ENCODE measurements at regions not wholly inside any gene's neighbourhood (a gene's known extent, or its start where the extent isn't known, plus 50 kb on each side); places are given as distances from the start of the nearest gene placed in this dataset.

DNA sequence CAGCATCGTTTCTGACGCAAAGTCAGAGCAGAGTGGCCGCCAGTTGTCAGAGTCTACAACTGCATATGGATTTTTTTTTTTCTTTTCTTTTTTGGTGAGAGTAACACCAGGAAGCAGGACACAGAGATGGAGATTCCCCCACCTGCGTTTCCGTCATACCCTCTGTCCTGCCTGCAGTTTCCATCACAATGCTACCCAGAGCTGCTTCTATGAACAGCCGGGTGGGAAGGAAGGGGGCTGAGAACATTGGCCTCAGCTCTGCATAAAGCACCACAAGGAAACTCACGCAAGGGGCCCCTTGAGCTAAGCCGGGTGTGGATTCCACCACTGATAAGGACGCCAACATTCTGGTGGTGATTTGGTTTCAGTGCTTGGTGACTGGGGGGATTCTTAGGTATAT, 183.5 kb upstream of the AFDN start:
- DNase-seq: no peak

DNA sequence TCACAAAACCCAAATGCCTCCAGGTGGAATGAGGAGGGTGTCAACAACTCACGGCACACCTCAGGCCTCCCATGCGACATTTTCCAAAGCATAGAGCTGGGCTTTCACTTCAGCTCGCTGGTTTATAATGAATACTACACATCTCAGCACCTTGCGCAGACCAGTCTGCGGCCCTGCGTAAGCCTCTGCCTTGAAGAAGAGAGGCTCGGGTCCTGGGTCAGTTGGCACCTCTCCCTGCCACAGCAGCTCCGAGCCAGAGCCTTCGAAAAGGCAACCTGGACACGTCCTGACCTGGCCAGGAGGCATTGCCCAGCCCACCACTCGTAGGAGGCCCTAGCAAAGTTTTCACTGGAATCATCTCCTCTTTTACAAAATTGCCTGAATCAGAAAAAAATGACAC, 183.0 kb upstream of the AFDN start:
- DNase-seq: no peak

DNA sequence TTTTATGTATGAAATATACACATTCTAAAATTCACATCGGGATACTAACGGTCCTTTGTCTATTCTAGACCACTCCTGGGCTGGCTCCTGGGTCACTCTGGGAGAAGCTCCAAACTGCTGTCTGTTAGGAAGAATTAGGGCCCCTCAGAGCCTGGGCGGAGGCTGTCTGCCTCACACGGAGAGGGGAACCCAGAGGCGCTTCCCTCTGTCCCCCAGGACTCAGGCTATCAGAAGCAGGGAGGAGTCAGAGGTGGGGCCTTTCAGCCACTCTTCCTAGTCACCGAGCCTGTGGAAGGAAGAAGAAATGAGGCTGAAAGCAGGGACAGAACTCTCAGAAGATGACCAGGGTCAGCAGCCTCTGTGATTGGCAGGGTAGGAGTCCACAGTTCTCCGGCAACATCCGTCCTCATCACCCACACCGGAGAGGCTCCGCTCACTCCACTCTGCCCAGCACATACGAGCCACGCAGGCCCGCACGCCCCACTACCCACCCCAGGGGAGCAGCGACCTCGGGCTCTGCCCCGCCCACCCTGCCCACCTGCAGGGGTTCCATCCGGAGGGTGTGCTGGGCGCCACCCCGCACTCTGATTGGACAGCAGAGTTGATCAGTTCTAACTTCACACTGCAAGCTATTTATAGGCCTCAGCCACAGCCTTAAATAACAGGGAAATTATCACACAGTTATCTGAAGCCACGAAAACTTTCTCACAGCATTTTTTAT, 182.1 kb upstream of the AFDN start:
- DNase-seq: no peak

DNA sequence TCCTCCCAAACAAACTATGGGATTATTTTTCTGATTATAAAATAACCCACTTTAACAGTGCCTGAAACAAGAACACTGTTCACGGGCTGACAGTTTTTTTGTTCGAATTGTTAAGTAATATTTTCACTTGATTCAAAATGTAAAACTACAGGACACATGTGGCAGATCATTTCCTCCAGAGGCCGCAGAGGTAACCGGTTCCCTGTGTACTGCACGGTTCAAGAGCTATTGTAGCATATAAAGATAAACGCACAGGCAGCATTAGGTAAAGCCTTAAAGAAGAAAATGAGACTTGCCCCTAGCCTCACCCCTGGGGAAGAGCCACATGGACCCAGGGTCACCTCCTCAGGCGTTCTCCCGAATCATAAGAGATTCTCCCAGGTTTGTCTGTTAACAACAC, 181.3 kb upstream of the AFDN start:
- no peak for DNase-seq

DNA sequence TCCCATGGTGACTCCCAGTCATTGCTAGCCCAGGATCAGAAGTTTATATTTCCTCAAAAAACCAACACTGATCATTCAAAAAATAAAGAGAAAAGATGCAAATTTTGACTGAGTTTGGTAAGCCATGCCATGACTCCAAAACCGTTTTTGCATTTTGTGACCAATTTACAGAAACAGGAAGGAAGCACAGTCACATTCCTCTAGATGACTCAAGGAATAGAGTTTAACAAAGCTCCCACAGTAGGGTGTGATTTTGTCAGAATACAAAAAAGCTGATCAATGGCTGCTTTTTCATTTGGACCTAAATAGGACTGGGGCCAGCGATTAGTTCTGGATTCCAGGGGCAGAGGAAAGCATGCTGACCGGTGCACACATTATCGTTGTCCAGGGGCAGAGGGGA, 179.4 kb upstream of the AFDN start:
- no peak for DNase-seq

DNA sequence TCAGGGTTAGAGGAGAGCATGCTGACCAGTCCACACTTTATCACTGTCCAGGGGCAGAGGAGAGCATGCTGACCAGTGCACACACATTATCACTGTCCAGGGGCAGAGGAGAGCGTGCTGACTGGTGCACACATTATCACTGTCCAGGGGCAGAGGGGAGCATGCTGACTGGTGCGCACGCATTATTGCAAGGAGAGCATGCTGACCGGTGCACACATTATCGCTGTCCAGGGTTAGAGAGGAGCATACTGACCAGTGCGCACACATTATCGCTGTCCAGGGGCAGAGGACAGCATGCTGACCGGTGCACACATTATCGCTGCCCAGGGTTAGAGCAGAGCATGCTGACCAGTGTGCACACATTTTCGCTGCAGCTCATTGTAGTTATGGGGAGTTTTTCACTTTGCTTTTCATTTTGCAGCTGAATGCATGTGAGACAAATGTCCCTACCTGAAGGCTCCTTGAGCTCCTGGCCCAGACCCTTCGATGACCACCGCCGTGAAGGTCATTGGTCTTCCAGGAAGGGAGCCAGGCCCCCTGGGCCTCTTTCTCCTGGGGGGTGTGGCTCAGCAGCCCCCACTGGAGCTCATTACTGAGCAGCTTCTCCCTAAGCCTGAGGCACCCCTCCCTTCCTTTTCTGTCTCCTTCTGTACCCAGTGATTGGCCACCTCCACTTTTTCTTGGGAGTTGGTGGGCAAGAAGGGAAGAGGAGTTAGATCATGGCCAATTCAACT, 178.8 kb upstream of the AFDN start:
- DNase-seq: no peak

DNA sequence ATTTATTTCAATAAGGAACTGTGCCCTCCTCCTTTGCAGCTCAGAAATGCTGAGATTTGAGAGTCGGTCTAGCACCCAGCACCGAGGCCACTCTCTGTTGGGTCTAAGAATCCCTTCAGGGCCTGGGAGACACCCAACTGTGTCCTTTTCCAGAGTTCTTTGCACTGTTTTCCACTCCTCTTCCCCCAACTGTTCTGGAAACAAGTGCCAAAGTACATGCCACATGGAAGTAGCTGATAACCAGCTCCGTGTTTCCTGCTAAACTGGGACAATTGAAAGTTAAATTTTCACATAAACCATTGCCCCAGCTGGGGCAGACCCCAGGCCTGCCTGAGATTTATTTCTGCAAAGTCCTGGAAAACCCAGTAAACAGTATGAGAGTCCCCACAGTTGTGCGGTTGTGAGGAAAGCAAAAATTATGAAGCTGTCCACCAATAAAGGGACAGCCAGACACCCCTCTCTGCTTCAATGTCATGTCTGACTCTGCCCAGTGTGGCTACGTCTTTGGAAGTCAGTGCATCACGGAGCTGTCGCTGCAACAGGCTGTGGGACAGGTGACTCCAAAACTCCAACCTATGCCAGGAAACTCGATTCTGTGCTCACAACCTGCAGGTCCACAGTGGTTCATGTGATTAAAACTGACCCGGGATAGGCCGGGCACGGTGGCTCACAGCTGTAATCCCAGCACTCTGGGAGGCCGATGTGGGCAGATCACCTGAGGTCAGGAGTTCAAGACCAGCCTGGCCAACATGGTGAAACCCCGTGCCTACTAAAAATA, 178.0 kb upstream of the AFDN start:
- no peak for DNase-seq

DNA sequence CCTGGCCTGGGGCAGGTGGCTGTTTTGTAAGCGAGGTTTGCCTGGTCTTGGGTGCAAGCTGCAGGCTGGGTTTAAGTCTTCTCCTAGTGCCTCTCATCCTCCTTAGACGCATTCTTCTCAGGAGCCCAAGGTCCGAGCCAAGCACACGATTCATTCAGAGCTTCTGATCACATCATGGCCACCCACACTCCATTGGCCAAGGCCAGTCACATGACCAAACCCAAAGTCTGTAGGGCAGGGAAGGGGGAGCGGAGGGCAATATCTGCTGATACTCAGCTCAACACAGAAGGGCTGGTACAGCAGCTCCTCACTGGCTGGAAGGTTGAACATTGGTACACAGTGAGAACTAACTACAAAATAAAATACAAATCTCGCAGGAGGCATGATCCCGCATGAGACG, 177.2 kb upstream of the AFDN start:
- DNase-seq: no peak

DNA sequence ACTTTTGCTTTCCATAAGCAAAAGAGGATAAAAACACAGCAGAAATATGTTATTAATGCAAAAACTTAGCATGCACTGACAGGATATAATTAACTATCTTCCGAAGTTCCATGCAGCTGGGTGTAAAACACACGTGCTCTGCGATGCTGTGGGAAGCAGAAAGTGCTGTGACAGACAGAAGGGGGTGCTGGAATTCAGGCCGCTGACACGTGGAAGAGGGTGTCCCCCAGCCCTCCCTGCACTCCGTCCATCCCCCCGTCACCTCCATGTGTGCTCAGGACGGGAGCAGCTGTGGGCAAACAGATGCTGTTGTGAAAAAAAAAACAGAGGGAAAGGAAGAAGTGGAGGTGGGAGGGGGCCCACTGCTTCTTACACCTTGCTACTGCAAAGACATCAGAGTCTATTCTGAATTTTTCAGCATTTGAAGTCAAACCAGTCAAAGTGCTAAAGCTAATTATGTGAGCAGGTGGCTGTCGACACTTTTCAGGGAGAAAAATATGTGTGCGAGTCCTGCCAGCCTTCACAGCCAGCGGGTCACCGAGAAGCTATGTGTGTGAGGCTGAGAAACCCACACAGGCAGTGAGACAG, 175.9 kb upstream of the AFDN start:
- no peak for DNase-seq

DNA sequence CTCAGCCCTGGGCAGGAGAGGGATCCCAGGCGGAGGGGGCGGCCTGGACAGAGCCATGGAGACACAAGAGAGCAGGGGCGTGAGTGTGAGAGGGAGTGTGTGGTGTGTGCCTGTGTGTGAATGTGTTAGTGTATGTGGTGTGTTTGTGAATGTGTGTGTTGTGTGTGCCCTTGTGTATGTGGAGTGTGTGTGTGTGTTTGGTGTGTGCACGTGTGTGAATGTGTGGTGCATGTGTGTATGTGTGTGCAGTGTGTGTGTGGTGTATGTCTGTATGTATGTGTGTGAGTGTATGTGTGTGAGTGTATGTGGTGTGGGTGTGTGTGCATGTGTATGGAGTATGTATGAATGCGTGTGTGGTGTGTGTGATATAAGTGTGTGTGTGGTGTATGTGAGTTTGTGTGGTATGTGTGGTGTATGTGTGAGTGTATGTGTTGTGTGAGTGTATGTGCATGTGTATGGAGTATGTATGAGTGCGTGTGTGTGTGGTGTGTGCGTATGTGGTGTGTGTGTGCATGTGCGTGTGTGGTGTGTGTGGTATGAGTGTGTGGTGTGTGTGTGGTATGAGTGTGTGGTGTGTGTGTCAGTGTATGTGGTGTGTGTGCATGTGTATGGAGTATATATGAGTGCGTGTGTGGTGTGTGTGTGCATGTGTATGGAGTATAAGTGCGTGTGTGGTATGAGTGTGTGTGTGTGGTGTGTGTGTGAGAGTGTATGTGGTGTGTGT, 175.2 kb upstream of the AFDN start:
- DNase-seq: no peak

DNA sequence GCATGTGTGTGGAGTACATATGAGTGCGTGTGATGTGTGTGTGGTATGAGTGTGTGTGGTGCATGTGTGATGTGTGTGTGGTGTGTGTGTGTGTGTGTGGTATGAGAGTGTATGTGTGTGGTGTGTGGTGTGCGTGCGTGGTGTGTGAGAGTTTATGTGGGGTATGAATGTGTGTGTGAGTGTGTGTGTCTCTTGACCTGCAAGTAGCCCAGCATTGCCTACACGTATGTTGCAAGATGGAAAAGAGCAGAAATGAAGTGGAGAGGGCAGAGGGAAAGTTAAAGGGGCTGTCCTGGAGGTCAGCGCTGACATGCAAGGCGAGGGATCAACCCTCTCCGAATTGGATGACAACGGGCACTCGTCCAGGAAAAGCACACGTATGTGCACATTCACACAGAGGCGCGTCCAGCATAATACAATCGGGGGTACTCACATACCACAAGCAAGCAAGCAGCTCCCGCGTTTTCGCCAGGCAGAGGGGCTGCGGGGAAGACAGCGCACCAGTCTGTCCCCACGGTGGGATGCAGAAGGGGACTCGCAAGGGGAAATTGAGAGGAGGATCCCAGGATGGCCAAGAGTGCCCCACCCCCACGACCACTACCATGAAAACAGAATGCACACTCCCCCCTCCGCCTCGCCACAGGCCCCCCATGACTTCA, 174.5 kb upstream of the AFDN start:
- DNase-seq: no peak

DNA sequence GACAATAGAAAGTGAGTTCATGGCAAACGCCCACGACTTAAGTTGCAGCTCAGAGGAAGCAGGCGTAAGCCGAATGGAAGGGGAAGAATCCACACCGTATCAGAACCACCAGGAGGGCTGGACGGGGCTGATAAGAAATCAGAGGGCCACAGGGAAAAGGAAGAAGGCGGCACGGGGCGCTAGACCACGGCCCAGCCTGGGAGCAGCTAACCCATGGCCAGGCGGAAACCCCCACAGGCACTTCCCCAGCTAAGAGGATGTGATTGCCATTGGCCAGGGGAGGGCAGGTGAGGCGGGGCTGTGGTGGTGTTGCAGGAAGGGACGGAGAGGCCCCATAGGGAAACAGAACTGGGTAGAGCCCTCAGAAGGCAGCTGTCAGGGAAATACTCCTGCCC, 174.0 kb upstream of the AFDN start:
- no peak for DNase-seq

DNA sequence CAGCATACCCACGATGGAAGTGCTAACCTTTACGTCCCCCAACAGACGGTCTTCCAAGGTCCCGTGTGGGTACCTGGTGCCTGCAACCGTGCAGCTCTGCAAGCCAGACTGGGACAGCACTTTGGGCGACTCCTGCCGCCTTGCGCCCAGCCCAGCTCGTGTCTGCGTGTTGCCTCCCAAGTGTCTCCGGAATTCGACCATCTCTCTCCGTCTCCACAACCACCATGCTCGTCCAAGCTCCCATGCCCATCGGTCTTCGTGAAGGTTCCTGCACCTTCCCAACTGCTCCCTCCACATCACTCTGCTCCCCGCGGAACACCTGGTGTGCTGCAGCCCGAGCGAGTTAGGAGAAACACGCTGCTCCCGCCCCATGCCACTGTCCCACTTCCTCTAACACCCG, 173.2 kb upstream of the AFDN start:
- no peak for DNase-seq

DNA sequence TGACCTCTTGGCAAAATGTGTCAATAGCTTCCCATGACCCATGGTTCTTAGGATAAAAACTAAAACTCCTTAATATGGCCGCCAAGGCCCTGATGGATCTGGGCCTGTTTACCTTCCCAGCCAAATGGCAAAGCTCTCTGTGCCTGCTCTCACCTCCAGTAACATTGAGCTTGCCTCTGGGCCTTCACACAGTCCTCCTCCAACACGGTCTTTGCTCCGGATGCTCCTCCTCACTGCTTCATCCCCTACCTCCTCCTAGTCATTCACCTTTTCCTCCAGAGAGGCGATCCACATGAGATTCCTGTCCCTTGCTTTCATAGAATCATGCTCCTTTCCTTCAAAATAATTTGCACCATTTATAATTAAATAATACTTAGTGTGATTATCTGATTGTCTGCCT, 172.3 kb upstream of the AFDN start:
- no peak for DNase-seq

DNA sequence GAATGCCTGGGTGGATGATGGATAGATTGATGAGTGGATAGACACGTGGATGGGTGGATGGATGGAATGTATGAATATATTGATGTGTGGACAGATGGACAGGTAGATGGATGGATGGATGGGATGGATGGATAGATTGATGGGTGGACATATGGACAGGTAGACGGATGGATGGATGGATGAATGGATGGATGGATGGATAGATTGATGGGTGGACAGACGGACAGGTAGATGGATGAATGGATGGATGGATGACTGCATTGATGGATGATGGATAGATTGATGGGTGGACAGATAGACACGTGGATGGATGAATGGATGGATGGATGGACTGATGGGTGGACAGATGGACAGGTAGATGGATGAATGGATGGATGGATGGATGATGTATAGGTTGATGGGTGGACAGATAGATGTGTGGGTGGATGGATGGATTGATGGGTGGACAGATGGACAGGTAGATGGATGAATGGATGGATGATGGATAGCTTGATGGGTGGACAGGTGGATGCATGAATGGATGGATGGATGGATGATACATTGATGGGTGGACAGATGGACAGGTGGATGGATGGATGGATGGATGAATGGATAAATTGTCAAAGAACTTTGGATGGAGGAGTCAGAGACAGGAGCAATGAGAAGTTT, 171.4 kb upstream of the AFDN start:
- DNase-seq: no peak

DNA sequence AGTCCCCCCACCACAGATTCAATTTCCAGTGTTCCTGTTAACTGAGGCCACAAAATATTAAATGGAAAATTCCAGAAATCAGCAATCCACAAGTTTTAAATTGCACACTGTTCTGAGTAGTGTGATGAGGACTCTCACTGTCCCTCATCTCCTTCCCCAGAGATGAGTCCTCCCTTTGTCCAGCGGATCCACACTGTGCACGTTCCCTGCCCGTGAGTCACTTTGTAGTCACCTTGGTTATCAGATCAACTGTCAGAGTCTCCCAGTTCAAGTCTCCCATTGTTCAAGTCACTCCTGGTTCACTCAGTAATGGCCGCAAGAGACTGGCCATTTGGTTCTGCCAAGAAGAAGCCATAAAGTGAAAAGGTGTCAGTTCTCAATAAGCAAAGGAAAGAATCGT, 168.6 kb upstream of the AFDN start:
- DNase-seq: no peak

DNA sequence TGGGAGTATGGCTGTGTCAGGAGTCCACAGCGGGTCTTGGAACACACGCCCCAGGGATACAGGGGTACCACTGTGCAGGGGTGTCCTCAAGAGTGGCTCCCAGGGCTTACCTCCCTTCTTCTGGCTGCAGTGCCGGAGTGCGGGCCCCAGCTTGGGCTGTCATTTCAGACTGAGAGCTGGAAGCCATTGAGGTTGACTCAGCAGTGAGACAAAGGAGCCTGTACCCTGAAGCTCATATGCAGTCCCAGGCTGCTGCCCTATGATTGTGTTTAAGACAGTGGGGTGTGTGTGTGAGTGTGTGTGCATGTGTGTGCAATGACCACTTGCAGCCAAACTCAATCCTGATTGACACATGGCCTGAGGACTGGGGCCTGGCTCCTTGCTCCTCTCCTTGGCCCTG, 167.7 kb upstream of the AFDN start:
- DNase-seq: no peak

DNA sequence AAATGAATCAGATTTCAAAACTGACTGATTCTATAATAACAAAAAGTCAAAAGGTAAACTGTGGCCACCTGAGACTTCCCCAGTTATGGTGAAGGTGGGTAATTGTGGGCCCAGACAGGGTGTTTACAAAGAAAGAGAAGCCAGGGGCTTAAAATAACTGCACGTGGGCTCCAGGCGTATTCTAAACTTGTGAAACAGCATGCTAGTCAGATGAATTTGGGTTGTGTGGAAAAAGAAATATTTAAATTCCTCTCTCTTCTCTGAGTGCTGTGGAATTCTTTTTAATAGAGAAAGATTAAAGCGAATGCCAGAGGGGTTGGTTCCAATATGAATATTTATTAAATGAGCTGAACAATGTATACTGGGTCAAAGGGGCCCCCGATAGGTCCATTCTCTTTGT, 166.3 kb upstream of the AFDN start:
- no peak for DNase-seq

DNA sequence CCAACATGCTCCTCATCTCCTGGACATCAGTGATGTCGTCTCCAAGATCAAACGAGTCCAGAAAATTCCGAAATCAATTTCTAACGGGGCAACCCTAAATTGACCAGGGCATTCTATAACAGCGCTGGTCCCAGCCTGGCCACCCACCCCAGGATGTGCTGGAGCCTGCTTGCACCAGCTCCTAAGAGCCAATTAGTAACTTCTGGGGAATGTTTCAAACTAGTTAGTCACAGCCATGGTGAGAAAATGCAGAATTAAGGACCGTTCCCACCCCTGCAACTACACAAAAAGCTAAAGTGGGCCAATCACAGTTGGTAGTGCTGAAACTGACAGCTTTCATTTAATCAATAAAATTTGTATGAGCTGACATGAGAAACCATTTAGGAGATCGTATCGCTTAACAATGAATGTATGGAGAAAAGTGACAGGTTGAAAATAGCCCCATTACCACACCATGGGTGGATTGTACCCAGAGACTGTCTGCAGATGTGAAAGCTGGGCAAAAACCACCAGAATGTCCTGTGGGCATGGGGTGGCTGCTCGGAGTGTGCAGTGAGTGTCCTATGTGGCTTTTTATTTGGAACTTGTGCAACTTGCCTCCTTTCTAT, 165.7 kb upstream of the AFDN start:
- DNase-seq: no peak

DNA sequence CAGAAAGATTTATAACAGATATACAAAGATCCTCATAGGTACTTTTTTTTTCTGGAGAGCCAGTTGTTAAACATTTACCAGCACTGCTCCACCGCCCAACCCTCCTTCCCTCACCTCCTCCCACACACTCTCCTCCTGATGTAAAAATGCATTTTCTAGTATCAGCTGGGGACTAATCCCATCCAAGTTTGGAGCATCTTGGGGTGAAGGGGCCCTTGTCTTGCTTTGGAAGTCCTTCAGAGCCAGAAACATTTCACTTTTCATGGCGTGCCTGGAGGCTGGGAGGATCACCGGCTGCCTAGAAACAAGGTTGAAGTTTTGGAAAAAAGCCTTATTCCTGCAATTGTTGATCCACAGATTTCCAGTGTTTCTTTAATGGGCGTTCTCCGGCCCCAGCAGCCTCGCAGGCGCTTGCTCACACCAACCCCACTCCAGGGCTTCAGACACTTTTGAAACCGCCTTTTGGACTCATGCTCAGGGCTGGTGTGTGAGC, 165.1 kb upstream of the AFDN start:
- DNase-seq: no peak
